GM18951 (cell line): ENCODE measurements at regions not wholly inside any gene's neighbourhood (a gene's known extent, or its start where the extent isn't known, plus 50 kb on each side); places are given as distances from the start of the nearest gene placed in this dataset.
"Not testable (repeated sequence)": the region's sequence is repeated elsewhere in the genome, so short reads cannot be mapped to it uniquely, and the experiment has no call there.

Experiments used
- POLR2A ChIP-seq: IDR thresholded peaks from 4 replicates; pipeline ENCODE4 v1.6.1; 2011; ENCODE audit warnings: mild to moderate bottlenecking; ENCODE audit not compliant: insufficient read length, insufficient read depth; ENCODE audit errors: extremely low read depth
- in situ Hi-C: fragments of 300-500 bp; cut with MboI; formaldehyde crosslinking; loops from one replicate; pipeline ENCODE4 v1.12.0; 2022; ENCODE audit warnings: low sequenced_read_pairs, mixed read lengths, inconsistent platforms; ENCODE audit not compliant: unreplicated experiment

DNA sequence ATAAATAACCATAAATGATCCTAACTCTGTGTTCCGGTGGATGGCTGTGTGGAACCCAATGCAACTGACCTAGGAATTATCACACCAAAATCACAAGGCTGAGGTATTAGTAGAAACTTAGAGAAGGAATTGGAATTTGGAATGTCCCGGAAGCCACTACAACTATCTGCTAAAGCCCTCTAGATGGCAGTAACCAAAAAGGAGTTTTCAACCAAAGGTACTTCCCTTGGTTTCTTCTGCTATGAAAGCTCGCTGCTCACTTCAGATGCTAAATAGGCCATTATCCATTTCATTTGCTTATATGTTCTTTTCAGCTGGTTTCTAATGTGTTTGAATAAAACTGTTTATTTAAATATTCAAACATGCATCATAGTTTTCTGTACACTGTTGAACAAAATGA, 1589.1 kb upstream of the SPRY2 start:
- in situ Hi-C loops, result no loop called here
- TF ChIP-seq POLR2A, result no peak

DNA sequence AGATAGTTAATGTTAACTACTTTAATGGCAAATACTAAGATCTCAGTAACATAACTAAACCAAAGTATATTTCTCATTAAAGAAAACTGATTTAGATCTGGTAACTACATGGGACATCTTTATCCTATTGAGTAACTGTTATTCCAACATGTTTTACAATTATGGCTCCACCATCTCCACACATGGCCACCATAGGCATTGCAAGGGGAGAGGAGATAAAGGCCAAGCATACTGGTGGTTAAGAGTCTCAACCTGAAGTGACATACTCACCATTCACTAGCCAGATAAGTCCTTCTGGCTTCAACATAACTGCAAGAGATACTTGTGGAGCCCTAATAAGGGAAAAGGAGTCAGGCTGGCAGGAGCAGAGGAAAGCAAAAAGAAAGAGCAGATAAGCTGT, 1586.4 kb upstream of the SPRY2 start:
- TF ChIP-seq POLR2A, result no peak
- in situ Hi-C loops, result no loop called here

DNA sequence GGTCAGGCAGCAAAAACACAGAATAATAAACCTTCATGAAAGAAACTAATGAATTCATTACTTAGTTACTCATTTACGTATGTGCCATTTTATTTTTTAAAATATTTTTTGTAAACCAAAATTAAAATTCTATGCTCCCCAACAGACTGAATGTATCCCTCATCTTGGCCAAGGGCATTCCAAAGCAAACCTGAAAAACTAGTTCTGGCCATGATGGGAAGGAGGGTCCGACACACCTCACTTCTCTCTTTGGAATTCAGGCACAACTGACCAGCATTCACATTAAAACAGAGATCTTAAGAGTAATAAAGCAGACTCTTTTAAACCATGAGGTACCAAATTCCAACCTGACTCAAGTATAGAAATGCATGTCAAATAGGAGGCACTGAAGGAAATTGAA, 1576.9 kb upstream of the SPRY2 start:
- TF ChIP-seq POLR2A, result no peak

DNA sequence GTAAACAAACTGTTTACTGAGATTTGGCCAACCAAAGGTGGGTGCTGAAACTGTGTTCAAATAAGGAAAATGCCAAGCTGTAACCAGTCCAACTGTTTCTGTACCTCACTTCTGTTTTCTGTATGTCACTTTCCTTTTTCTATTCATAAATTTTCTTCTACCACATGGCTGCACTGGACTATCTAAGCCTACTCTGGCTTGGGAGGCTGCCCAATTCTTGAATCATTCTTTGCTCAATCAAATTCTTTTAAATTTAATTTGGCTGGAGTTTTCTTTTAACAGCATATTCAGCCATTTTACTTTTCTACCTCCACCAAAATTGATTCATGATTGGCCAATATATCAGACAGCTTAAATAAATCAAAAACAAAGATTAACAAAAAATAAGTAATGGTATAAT, 1575.5 kb upstream of the SPRY2 start:
- no peak for TF ChIP-seq POLR2A
- in situ Hi-C loops, result no loop called here

More for the DNA sequence above, 1576.9 kb upstream of the SPRY2 start:
- in situ Hi-C loops, result no loop called here

DNA sequence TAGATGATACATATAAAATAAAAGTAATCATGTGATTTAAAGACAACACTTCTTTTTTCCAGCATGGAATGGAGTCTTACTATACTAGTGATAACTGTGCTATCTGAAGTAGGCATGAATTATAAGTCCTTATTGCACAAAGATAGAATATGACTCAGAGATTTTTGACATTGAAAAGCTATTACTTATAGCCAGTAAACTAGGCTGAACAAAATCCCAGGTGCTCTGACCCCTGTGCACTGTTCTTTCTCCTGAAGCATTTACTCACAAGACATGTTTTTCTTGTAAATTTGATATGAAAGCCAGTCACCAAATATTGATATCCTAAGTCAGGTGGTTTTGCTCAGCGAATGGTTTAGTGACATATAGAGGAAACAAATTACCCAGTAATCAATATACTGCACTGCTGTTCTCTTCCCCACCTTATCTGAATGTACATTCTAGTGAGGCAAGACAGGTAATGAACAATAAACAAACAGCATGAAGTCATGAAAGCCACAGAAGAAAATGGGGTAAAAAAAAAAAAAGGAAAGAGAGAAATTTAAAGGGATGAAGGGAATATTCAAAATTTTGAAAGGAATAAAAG, 1567.0 kb upstream of the SPRY2 start:
- in situ Hi-C loops, result no loop called here
- TF ChIP-seq POLR2A, result no peak

DNA sequence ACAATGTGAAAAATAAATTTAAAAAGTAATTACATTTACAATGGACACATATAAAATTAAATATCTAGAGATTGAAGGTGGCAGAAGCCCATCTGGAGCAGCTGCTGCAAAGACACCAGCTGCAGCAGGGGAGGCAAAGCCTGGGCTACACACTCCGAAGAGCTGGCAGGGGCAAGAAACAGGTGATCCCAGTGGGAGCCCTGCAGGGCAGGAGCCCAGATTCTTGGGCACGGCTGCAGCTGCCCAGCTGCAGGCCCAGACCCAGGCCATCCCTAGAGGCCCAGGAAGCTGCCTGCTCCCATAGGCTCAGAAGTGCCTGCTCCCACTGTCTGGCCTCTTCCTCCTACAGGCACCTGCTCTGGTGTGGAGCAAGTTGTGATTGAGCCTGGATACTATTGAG, 1547.9 kb upstream of the SPRY2 start:
- in situ Hi-C loops, result no loop called here
- no peak for TF ChIP-seq POLR2A

DNA sequence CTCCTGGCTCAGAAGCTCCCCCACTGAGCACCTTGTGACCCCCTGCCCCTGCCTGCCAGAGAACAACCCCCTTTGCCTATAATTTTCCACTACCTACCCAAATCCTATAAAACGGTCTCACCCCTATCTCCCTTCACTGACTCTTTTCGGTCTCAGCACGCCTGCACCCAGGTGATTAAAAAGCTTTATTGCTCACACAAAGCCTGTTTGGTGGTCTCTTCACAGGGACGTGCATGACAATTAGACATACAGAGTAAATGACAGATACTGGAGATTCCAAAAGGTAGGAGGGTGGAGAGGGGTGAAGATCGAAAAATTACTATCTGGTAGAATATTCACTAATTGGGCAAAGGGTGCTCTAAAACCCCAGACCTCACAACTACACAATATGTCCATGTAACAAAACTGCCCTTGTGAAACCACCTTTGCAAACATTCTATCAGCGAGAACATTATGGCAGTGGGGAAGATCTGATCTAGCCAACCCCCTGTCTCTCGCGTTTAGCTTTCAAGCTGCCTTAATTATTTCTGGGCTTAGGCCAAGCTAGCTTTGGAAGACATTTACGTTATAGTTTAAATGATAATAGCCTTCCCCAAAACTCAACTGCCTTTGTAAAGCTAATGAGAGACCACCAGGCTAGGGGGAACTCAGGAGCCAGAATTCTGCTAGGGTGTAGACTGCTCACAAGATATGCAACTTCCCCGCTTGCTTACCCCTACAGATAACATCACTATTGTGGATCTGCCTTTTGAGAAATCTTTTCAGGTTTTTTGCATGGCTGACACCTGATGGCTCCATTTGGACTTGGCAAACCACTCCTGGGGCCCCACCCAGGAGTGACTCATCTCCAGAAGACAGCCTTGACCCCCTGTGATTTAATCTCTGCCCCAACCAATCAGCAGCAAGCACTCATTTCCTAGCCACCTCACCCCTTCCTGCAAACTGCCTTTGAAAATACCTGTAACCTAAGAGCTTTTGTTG, 1534.0 kb upstream of the SPRY2 start:
- in situ Hi-C loops, result no loop called here
- no peak for TF ChIP-seq POLR2A

DNA sequence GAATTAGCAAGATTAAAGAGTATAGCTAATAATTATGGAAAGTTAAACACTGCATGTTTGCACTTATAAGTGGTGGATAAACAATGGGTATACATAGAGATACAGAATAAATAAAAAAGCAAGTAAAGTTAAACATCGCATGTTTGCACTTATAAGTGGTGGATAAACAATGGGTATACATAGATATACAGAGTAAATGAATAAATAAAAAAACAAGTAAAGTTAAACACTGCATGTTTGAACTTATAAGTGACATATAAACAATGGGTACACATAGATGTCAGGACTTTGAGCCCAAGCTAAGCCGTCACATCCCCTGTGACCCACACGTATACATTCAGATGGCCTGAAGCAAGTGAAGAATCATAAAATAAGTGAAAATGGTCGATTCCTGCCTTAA, 1533.3 kb upstream of the SPRY2 start:
- TF ChIP-seq POLR2A, result no peak
- in situ Hi-C loops, result no loop called here

DNA sequence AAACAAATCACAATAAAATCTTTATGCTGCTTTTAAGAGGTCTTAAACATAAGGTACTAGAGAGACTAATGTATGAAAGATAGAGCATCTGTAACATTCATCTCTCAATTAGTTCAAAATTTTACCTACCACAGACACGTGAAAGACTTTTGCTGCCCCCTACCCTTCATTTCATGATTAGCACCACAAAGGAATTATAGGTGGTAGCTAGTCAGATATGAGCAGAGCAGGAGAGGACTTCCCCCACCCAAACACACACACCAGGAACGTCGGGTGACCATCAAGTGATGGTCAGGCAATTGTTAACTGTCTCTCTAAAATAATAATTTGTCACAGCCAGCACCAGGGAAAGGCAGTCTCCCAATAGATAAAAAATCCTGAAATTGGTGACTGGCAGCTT, 1531.7 kb upstream of the SPRY2 start:
- in situ Hi-C loops, result no loop called here
- no peak for TF ChIP-seq POLR2A

DNA sequence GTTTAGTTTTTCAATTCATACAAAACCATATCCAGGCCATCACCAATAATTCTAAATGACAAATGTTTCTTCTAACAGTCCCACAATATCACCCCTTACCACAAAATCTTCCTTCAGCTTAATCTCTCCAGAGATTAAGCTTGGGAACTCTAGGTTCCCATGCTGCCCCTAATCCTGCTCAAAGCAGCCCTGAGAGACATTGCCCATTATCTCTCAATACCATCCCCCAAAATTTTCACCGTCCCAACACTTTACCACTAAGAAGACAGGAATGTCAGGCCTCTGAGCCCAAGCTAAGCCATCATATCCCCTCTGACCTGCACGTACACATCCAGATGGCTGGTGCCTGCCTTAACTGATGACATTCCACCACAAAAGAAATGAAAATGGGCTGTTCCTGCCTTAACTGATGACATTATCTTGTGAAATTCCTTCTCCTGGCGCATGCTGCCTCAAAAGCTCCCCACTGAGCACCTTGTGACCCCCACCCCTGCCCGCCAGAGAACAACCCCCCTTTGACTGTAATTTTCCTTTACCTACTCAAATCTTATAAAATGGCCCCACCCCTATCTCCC, 1530.9 kb upstream of the SPRY2 start:
- in situ Hi-C loops, result not testable (repeated sequence)

DNA sequence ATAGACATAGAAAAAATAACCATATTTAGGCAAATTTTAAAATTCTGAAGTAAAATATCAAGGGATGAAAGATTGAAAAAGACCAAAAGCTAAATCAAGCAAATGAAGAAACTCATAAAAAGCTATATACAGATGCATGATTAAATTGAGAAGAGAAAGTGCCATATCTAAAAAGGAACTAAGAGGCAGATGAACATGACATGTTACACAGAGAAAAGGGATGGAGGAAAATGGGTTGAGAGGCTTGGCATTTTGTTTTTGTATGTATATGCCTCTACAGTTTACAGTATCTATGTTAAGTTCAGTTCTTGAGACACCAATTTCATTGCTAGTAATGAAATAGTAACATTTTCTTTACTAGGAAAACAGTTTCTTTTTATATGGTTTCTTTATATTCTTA, 1507.4 kb upstream of the SPRY2 start:
- no peak for TF ChIP-seq POLR2A
- in situ Hi-C loops, result no loop called here

DNA sequence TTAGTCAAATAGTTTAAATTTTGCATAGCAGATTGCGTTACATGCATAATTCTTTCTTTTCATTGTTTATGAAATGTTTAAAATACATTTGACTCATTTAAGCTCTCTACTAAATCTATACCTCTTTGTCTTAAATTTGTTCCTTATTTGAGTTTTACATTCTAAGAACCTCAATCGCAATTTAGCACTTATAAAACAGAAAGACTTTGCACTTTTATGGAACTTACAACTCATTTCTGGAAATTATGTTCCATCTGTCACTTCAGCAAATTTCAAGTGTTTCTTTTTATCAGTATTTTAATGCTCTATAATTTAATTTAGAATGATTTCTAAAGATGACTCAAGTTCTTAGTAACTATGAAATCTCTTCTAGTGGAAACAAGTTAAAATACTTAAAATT, 1505.8 kb upstream of the SPRY2 start:
- in situ Hi-C loops, result no loop called here
- no peak for TF ChIP-seq POLR2A

DNA sequence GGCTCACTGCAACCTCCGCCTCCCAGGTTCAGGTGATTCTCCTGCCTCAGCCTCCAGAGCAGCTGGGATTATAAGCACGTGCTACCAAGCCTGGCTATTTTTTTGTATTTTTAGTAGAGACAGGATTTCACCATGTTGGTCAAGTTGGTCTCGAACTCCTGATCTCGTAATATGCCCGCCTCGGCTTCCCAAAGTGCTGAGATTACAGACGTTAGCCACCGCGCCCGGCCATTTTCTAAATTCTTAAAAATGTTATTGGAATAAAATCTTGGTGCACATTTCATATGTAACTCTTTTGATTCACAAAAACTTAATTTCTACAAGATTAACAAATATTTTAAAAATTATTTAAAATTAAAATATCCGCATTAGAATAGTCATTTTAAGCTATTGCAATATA, 1480.3 kb upstream of the SPRY2 start:
- in situ Hi-C loops, result no loop called here
- no peak for TF ChIP-seq POLR2A

DNA sequence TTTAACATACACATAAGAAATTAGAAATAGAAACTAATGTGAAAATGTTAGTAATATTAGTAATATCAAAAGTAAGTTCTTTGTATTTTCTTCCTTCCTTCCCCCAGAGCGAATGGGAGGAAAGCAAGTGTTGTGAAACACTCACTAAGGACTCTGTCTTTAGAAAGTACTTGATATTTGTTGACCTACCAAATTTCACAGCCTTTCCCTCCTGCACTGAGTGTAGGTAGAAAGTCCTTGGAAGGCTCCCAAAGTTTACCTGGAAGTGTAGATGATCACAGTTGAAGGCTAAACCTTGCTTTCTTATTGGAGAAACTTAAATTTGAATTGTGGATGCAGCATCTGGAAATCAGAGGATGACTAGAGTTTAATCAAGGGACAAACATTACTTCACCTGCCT, 1459.5 kb upstream of the SPRY2 start:
- in situ Hi-C loops, result no loop called here
- TF ChIP-seq POLR2A, result no peak
